Activated naive CD4-positive, alpha-beta T cell treated with anti-CD3 and anti-CD28 coated beads, Interleukin-2, amount 50 U/mL, for 24 hours (primary cell): ENCODE measurements at regions not wholly inside any gene's neighbourhood (a gene's known extent, or its start where the extent isn't known, plus 50 kb on each side); places are given as distances from the start of the nearest gene placed in this dataset.

Experiments
- H3K27ac Mint-ChIP-seq: one replicate; pipeline ENCODE4 v1.8.0; 2021; ENCODE audit warnings: mild to moderate bottlenecking, mixed read lengths
- H3K27me3 Mint-ChIP-seq: one replicate; pipeline ENCODE4 v1.8.0; 2021; ENCODE audit warnings: mixed read lengths
- H3K36me3 Mint-ChIP-seq: one replicate; pipeline ENCODE4 v1.8.0; 2021; ENCODE audit warnings: mixed read lengths
- H3K4me1 Mint-ChIP-seq: one replicate; pipeline ENCODE4 v1.8.0; 2021; ENCODE audit warnings: mixed read lengths
- H3K4me3 Mint-ChIP-seq: one replicate; pipeline ENCODE4 v1.8.0; 2021; ENCODE audit warnings: mild to moderate bottlenecking, mixed read lengths
- H3K9me3 Mint-ChIP-seq: one replicate; pipeline ENCODE4 v1.8.0; 2021; ENCODE audit warnings: mixed read lengths

- Mint-ChIP-seq H3K36me3 (no peaks in the 10 kb centered on the region), H3K4me1 (no peaks in the 10 kb centered on the region), H3K27ac (no peak overlapping the region), H3K4me3 (no peak overlapping the region), H3K27me3 (no peaks in the 10 kb centered on the region), H3K9me3 (no peaks in the 10 kb centered on the region)
Measured at GRCh38 chr5:139733698-139734538, 61.7 kb upstream of the PSD2 start.

DNA sequence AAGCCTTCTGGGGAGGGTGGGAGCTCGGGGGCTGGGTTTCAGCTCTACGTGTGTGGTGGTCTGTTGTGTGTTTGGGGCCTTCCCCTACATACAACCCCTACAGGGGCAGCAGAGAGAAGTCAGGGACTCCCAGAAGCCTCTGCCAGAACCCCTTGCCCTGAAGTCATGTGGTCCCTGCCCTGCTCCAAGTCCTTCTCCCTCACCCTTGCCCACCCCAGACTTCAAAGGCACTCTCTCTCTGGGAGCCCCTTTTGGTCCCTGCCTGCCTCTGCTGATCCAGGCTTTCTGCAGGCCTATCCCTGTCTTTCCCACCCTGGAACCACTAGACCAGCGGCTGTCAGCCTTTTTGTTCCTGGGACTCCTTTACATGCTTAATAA is 61.1 kb upstream of the PSD2 start:
- Mint-ChIP-seq H3K36me3 (no peaks in the 10 kb centered on the region), H3K9me3 (no peaks in the 10 kb centered on the region), H3K27ac (no peak overlapping the region), H3K4me1 (no peaks in the 10 kb centered on the region), H3K4me3 (no peak overlapping the region), H3K27me3 (no peaks in the 10 kb centered on the region)

- no peaks in the 10 kb centered on the region for H3K9me3 Mint-ChIP-seq
- no peaks in the 10 kb centered on the region for H3K36me3 Mint-ChIP-seq
- no peaks in the 10 kb centered on the region for H3K27me3 Mint-ChIP-seq
- H3K4me1 Mint-ChIP-seq = no peaks in the 10 kb centered on the region
- H3K27ac Mint-ChIP-seq = no peak overlapping the region
- no peak overlapping the region for H3K4me3 Mint-ChIP-seq
Measured at GRCh38 chr5:139738193-139739149, 57.1 kb upstream of the PSD2 start.

DNA sequence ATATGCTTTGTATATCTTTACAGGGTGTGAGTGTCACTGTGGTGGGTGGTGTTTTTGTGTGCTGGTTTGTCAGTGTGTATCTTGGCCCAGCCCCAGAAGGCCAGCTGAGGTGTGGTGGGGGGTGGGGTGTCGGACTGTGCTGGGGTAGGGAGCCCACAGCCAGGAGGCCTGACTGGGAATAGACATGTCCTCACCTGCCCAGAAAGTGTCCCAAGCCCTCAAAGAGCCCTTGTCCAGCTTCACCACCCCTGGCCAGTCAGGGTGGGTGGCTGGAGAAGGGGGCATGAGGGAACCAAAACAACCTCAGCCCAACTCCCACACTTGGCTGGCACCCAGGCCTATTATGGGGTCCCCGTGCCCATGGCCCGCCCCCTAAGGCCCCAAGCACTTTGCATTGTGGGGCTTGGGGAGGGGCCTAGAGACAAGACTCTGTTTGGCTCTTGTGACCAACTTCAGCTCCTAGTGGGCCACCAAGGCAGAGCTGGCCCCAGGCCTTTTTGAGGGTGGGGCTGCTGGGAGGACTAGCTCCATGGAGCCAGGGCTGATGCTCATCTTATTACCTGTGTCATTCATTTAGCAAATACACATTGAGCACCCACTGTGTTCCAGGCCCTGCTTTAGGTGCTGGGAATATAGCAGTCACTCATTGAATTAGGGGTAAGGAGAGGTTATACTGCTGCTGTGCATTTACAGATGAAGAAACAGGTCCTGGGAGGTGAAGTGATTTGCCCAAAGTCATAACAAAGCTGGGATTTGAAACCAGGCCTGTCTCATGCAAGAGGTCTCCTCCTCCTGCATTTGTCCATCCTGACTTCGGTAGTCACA is 56.2 kb upstream of the PSD2 start:
- Mint-ChIP-seq H3K27me3 (no peaks in the 10 kb centered on the region), H3K27ac (no peak overlapping the region), H3K9me3 (no peaks in the 10 kb centered on the region), H3K4me1 (no peaks in the 10 kb centered on the region), H3K36me3 (no peaks in the 10 kb centered on the region), H3K4me3 (no peak overlapping the region)

- H3K36me3 Mint-ChIP-seq = no peaks in the 10 kb centered on the region
- no peak overlapping the region for H3K27ac Mint-ChIP-seq
- no peaks in the 10 kb centered on the region for H3K27me3 Mint-ChIP-seq
Measured at GRCh38 chr5:139740138-139740991, 55.2 kb upstream of the PSD2 start.

DNA sequence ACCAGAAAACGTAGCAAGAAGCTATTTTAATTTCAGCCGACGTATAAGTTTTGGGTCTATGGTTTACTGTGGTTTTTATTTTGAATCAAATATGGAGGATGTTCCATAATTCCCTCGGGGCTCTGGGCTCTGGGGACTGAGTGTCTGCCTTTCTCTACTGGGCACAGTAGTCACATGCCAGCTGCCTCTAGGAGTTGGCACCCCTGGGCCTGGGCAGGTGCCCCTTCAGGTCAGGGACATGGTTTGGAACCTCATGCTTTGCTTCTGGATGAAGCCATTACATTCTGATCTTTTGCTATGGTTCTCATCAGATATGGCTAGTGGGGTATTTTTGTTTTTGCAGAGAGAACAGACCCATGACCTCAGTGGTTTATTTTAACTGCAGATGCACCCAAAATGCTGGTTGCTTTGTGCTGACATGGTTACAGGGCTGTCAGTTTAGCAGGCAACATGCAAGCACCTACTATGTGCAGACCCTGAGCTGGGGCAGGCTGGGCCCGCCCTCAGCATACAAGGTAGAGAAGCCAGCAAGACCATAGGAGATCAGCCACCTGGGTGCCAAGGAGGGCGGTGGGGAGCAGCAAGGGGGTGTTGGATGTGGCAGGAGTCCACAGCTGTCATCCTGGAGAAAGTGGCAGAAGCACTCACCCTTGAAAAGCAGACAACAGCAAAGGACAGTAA is 54.5 kb upstream of the PSD2 start:
- H3K4me1 Mint-ChIP-seq = peaks cover 11% of the 10 kb centered on the region
- H3K9me3 Mint-ChIP-seq = no peaks in the 10 kb centered on the region
- no peaks in the 10 kb centered on the region for H3K36me3 Mint-ChIP-seq
- no peaks in the 10 kb centered on the region for H3K27me3 Mint-ChIP-seq
- H3K27ac Mint-ChIP-seq = no peak overlapping the region
- H3K4me3 Mint-ChIP-seq = no peak overlapping the region

More at GRCh38 chr5:139740138-139740991, 55.2 kb upstream of the PSD2 start:
- no peaks in the 10 kb centered on the region for H3K9me3 Mint-ChIP-seq
- H3K4me3 Mint-ChIP-seq = no peak overlapping the region
- peaks cover 7% of the 10 kb centered on the region for H3K4me1 Mint-ChIP-seq

DNA sequence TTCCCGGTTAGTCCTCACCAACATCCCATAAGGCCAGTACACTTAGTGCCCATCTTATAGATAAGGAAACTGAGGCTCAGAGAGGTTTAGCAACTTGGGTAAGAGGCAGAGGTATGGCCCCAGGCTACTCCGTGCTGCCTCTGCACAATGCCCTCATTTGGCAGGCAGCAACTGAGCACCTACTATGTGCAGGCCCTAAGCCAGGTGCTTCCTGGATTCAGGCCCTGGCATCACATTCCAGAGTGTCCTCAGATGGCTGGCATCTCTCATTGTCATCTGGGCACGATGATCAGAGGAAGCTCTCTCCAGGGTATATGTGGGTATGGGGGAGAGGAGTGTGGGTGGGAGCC is 53.8 kb upstream of the PSD2 start:
- no peaks in the 10 kb centered on the region for H3K9me3 Mint-ChIP-seq
- no peak overlapping the region for H3K27ac Mint-ChIP-seq
- H3K4me3 Mint-ChIP-seq = no peak overlapping the region
- no peaks in the 10 kb centered on the region for H3K36me3 Mint-ChIP-seq
- peaks cover 14% of the 10 kb centered on the region for H3K4me1 Mint-ChIP-seq
- no peaks in the 10 kb centered on the region for H3K27me3 Mint-ChIP-seq

DNA sequence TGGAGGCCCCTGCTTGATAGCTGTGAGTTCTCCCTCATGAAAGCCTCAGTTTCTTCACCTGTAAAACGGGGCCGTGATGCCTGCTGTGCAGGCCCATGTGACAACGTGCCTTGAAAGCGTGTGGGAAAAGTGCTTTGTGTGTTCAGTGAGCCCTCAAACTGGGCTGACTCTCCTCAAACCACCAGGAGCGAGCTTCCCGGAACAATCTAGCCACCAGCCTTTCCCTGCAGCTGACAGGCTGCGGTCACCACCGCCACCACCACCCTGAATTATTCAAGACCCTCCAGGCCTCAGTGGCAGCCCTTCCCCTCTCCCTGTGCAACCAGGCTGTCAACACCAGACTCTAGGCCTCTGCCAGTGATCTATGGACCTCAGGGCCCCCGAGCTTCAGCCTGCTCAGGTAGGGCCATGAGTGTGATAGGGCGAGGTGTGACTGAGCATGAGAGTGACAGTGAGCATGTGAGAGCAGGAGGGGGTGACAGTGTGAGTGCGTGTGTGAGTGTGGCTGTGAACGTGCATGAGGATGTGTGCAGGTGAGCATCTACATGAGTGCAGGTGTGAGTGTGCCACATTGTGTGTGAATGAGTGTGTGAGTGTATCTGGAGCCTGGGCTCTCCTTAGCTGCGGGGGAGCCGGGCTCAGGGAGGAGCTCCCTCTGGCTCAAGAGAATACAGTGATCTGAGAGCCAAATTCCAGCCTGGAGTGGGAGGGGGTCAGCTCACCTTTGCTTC is 53.3 kb upstream of the PSD2 start:
- H3K9me3 Mint-ChIP-seq = no peaks in the 10 kb centered on the region
- H3K36me3 Mint-ChIP-seq = no peaks in the 10 kb centered on the region
- no peak overlapping the region for H3K27ac Mint-ChIP-seq
- H3K27me3 Mint-ChIP-seq = no peaks in the 10 kb centered on the region
- no peak overlapping the region for H3K4me3 Mint-ChIP-seq
- peaks cover 19% of the 10 kb centered on the region for H3K4me1 Mint-ChIP-seq

GRCh38 chr5:139743001-139743771 is 52.4 kb upstream of the PSD2 start:
- peaks cover 1% of the 10 kb centered on the region for H3K27me3 Mint-ChIP-seq

GRCh38 chr5:139743804-139744203 is 51.8 kb upstream of the PSD2 start:
- Mint-ChIP-seq H3K27ac (no peak overlapping the region), H3K36me3 (no peaks in the 10 kb centered on the region), H3K27me3 (peaks cover 4% of the 10 kb centered on the region), H3K4me1 (peaks cover 28% of the 10 kb centered on the region), H3K9me3 (no peaks in the 10 kb centered on the region), H3K4me3 (no peak overlapping the region)

More at GRCh38 chr5:139743001-139743771, 52.4 kb upstream of the PSD2 start:
- H3K4me3 Mint-ChIP-seq = no peak overlapping the region
- no peak overlapping the region for H3K27ac Mint-ChIP-seq
- H3K9me3 Mint-ChIP-seq = no peaks in the 10 kb centered on the region
- H3K4me1 Mint-ChIP-seq = peaks cover 24% of the 10 kb centered on the region
- no peaks in the 10 kb centered on the region for H3K36me3 Mint-ChIP-seq

DNA sequence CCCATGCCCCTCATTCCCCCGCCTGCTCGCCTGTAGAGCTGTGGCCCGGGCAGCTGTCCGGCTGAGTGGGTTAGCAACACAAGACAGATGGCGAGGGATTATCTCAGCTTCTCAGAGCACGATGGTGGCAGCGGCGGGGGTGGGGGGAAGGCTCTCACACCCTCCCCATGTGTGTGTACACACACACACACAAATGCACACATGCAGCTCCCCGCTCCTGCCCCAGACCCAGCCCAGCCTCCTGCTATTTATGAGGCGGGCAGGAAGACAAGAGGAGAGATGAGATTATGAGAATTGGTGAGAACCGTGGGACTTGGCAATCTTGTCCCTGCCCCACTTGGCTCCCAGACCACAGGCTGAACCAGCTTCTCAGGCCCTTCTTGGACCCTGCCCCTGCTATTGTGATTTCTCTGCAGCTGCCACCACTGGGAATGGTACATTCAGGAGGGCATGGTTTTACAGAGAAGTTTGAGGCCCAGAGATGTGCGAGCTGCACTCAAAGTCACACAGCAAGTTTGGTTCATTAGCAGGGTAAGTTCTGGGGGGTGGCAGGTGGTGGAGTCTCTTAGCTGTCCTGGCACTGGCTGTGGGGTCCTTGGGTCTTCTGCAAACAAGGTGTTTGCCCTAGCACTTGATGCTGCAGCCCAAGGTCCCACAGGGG is 51.0 kb upstream of the PSD2 start:
- no peak overlapping the region for H3K27ac Mint-ChIP-seq
- H3K4me1 Mint-ChIP-seq = peaks cover 32% of the 10 kb centered on the region
- no peak overlapping the region for H3K4me3 Mint-ChIP-seq
- H3K36me3 Mint-ChIP-seq = no peaks in the 10 kb centered on the region
- H3K9me3 Mint-ChIP-seq = no peaks in the 10 kb centered on the region
- peaks cover 7% of the 10 kb centered on the region for H3K27me3 Mint-ChIP-seq

DNA sequence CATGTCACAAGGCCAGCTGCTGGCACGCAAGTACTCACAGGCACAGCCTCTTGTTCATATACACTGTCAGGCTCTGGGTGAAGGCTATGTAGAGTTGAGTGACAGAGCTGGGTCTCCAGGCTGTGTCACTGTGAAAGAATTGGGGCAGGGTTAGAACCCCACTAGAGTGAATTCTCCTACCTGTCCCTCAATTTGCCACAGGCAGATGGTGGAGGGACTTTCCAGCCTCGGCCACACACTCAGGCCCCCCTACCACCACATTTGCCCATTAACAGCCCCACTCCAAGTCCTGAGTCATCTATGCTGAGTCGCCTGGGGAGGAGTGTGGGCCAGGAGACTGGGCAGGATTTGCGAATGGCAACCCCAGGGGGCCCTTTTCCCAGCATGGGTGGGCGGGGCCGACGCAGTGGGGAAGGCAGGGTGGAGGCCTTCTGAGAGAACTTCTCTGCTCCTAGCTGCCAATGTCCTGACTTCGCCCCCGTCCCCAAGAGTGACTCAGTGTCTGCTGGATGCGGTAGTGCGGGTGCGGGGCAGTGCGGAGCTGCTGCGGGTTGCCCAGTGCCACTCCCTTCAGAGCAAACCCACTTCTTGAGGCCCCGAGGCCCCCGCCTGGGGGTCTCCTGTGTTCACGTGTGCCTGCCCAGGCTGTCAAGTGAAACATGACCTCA is 50.3 kb upstream of the PSD2 start:
- Mint-ChIP-seq H3K27me3 (peaks cover 7% of the 10 kb centered on the region), H3K36me3 (no peaks in the 10 kb centered on the region), H3K9me3 (no peaks in the 10 kb centered on the region), H3K27ac (no peak overlapping the region), H3K4me1 (peaks cover 32% of the 10 kb centered on the region), H3K4me3 (no peak overlapping the region)
